ENCODE measurements at regions not wholly inside any gene's neighbourhood (a gene's known extent, or its start where the extent isn't known, plus 50 kb on each side); places are given as distances from the start of the nearest gene placed in this dataset.

DNA sequence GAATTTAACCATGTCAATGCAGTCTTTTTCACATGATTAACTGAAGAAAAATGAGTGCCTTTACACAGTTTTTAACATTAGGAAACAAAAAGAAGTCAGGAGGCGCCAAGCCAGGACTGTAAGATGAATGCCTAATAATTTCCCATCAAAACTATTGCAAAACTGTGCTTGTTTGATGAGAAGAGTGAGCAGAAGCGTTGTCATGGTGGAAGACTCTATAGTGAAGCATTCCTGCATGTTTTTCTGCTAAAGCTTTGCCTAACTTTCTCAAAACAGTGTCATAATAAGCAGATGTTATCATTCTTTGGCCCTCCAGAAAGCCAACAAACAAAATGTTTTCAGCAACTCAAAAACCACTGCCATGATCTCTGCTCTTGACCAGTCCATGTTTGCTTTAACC lies 156.8 kb upstream of the CDIN1 start:
- TF ChIP-seq, protein P1, sequence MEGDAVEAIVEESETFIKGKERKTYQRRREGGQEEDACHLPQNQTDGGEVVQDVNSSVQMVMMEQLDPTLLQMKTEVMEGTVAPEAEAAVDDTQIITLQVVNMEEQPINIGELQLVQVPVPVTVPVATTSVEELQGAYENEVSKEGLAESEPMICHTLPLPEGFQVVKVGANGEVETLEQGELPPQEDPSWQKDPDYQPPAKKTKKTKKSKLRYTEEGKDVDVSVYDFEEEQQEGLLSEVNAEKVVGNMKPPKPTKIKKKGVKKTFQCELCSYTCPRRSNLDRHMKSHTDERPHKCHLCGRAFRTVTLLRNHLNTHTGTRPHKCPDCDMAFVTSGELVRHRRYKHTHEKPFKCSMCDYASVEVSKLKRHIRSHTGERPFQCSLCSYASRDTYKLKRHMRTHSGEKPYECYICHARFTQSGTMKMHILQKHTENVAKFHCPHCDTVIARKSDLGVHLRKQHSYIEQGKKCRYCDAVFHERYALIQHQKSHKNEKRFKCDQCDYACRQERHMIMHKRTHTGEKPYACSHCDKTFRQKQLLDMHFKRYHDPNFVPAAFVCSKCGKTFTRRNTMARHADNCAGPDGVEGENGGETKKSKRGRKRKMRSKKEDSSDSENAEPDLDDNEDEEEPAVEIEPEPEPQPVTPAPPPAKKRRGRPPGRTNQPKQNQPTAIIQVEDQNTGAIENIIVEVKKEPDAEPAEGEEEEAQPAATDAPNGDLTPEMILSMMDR (IDR thresholded peaks at IDR 0.05), result no peak
- no peak for TF ChIP-seq POLR2A (IDR thresholded peaks at IDR 0.05)

Data from lower leg skin (tissue), 3 donors.